Smooth muscle cell (in vitro differentiated cells): ENCODE measurements at regions not wholly inside any gene's neighbourhood (a gene's known extent, or its start where the extent isn't known, plus 50 kb on each side); places are given as distances from the start of the nearest gene placed in this dataset.
"Not testable (repeated sequence)": the region's sequence is repeated elsewhere in the genome, so short reads cannot be mapped to it uniquely, and the experiment has no call there.

Experiments used
- DNase-seq: peaks from one replicate; lab custom pipeline; 2025; ENCODE audit not compliant: unreplicated experiment; lab: John Stamatoyannopoulos, UW
- H2AFZ ChIP-seq: fragments of 200-600 bp; sonication (generic); 2 replicates; pipeline ENCODE4 v1.6.0; 2016; ENCODE audit warnings: antibody characterized with exemption, low read depth, mild to moderate bottlenecking
- H3F3A ChIP-seq: fragments of 200-600 bp; sonication (generic); 2 replicates; pipeline ENCODE4 v1.6.0; 2017; ENCODE audit warnings: antibody characterized with exemption, low read depth
- H3K27ac ChIP-seq: fragments of 200-600 bp; sonication (generic); 2 replicates; pipeline ENCODE4 v1.5.1; 2016; ENCODE audit warnings: low read depth, mild to moderate bottlenecking
- H3K27me3 ChIP-seq: fragments of 200-600 bp; sonication (generic); 2 replicates; pipeline ENCODE4 v1.6.1; 2016; ENCODE audit warnings: low read depth, mild to moderate bottlenecking
- H3K36me3 ChIP-seq: fragments of 200-600 bp; sonication (generic); 2 replicates; pipeline ENCODE4 v1.5.1; 2016; ENCODE audit warnings: low read depth
- H3K4me1 ChIP-seq: fragments of 200-600 bp; sonication (generic); 2 replicates; pipeline ENCODE4 v1.5.1; 2016; ENCODE audit warnings: low read depth
- H3K4me2 ChIP-seq: fragments of 200-600 bp; sonication (generic); 2 replicates; pipeline ENCODE4 v1.6.0; 2016; ENCODE audit warnings: mild to moderate bottlenecking
- H3K4me3 ChIP-seq: fragments of 200-600 bp; sonication (generic); 2 replicates; pipeline ENCODE4 v1.5.1; 2016; ENCODE audit warnings: mild to moderate bottlenecking
- H3K79me2 ChIP-seq: fragments of 200-600 bp; sonication (generic); 2 replicates; pipeline ENCODE4 v1.6.0; 2016; ENCODE audit warnings: low read depth, mild to moderate bottlenecking
- H3K9ac ChIP-seq: fragments of 200-600 bp; sonication (generic); 2 replicates; pipeline ENCODE4 v1.6.0; 2016; ENCODE audit warnings: low read depth
- H3K9me3 ChIP-seq: fragments of 200-600 bp; sonication (generic); replicated peaks from 2 replicates; pipeline ENCODE4 v1.5.1; 2016; ENCODE audit warnings: low read depth
- H4K20me1 ChIP-seq: fragments of 200-600 bp; sonication (generic); 2 replicates; pipeline ENCODE4 v1.6.0; 2016; ENCODE audit warnings: low read depth
- WGBS: methylation state at CpG from one replicate; pipeline ENCODE4 v1.1.7; 2016; ENCODE audit warnings: low lambda C conversion rate; 5-methylcytosine and 5-hydroxymethylcytosine counted together
- TF ChIP-seq, protein P1 (sequence below): fragments of 200-600 bp; sonication (generic); IDR thresholded peaks from 2 replicates; pipeline ENCODE4 v1.5.1; 2017; ENCODE audit warnings: borderline replicate concordance, mild to moderate bottlenecking, antibody characterized with exemption; ENCODE audit not compliant: insufficient read depth, poor library complexity, severe bottlenecking

DNA sequence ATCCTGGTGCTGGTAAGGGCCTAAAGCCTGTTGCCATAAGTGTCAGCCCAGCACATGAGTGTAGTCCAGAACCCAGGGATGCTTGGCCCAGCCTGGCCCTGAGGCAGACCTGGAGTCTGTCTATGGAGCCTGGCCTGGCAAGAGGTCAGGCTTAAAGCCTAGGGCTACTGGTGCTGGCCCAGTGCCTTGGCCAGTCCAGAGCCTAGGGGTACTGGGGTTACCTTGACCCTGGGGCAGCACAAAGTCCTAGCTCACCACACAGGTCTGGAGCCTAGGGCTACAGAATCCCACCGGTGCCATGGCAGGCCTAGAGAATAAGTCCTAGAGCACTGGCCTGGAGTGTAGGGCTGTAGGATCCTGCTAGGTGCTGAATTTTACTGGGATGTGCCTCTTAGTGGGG lies 393.8 kb downstream of the MAGEE1 start:
- Histone ChIP-seq H2AFZ (no peak overlapping the region), H3K9ac (no peak overlapping the region), H3K27me3 (no peaks in the 10 kb centered on the region), H3K36me3 (no peaks in the 10 kb centered on the region), H4K20me1 (no peaks in the 10 kb centered on the region), H3K79me2 (no peaks in the 10 kb centered on the region), H3F3A (no peaks in the 10 kb centered on the region), H3K27ac (no peak overlapping the region), H3K4me1 (no peaks in the 10 kb centered on the region), H3K9me3 (no peaks in the 10 kb centered on the region), H3K4me2 (no peak overlapping the region), H3K4me3 (no peak overlapping the region)
- DNase-seq = no peak
- WGBS = 100% methylated on average over 1 of the region's 1 CpG
- TF ChIP-seq, protein P1, sequence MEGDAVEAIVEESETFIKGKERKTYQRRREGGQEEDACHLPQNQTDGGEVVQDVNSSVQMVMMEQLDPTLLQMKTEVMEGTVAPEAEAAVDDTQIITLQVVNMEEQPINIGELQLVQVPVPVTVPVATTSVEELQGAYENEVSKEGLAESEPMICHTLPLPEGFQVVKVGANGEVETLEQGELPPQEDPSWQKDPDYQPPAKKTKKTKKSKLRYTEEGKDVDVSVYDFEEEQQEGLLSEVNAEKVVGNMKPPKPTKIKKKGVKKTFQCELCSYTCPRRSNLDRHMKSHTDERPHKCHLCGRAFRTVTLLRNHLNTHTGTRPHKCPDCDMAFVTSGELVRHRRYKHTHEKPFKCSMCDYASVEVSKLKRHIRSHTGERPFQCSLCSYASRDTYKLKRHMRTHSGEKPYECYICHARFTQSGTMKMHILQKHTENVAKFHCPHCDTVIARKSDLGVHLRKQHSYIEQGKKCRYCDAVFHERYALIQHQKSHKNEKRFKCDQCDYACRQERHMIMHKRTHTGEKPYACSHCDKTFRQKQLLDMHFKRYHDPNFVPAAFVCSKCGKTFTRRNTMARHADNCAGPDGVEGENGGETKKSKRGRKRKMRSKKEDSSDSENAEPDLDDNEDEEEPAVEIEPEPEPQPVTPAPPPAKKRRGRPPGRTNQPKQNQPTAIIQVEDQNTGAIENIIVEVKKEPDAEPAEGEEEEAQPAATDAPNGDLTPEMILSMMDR = no peak

DNA sequence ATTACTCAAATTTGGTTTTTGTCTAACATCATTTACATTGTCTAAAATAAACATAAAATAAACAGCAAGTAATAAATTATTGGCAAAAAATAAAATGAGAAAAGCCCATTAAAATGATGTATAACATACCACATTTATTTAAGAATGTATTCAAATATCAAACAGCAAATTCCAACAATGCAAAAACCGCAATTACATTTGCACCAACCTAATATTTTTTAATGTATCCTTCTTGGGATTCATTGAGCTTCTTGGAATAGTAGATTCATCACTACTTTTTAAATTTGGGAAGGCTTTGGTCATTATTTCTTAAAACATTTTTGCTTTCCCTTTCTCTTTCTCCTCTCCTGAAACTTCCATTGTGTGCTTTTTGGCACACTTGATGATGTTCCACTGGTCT lies 400.2 kb downstream of the MAGEE1 start:
- Histone ChIP-seq H3K27ac (no peak overlapping the region), H3K9me3 (no peaks in the 10 kb centered on the region), H2AFZ (no peak overlapping the region), H3K4me2 (no peak overlapping the region), H3K9ac (no peak overlapping the region), H3F3A (no peaks in the 10 kb centered on the region), H3K79me2 (no peaks in the 10 kb centered on the region), H3K4me3 (no peak overlapping the region), H3K36me3 (no peaks in the 10 kb centered on the region), H3K27me3 (no peaks in the 10 kb centered on the region), H4K20me1 (no peaks in the 10 kb centered on the region), H3K4me1 (no peaks in the 10 kb centered on the region)
- TF ChIP-seq, protein P1 = no peak
- 57% methylated on average over 1 of the region's 1 CpG for WGBS
- no peak for DNase-seq

DNA sequence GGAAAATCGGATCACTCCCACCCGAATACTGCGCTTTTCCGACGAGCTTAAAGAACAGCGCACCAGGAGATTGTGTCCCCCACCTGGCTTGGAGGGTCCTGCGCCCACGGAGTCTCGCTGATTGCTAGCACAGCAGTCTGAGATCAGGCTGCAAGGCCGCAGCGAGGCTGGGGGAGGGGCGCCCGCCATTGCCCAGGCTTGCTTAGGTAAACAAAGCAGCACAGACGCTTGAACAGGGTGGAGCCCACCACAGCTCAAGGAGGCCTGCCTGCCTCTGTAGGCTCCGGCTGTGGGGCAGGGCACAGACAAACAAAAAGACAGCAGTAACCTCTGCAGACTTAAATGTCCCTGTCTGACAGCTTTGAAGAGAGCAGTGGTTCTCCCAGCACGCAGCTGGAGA lies 413.4 kb downstream of the MAGEE1 start:
- not testable (repeated sequence) for H3K9ac ChIP-seq, H3K4me2 ChIP-seq, H3K4me1 ChIP-seq, H2AFZ ChIP-seq, DNase-seq, H3K27ac ChIP-seq, H3K79me2 ChIP-seq, H3K27me3 ChIP-seq, H3K36me3 ChIP-seq, H3F3A ChIP-seq, H3K9me3 ChIP-seq, H3K4me3 ChIP-seq, H4K20me1 ChIP-seq
- WGBS = 60% methylated on average over 15 of the region's 16 CpGs

DNA sequence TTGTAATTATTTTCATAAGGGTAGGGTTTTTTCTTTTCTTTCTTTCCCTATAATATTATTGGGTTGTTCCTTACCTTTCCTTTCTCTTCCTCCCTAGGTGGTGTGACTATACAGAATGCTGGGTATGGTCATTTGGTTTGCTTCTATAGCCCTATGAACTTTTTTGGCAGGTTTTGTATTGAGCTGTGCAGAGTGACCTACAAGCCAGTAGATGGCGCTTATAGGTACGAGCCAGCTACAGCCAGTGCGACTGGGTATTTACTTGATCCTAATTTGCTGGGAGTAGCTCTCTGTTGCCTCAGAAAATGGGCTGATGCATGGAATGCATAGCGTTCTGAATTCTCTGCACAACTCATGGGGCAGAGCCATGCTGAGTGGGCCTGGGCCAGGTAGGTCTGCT lies 423.3 kb downstream of the MAGEE1 start:
- Histone ChIP-seq H3K9me3 (no peaks in the 10 kb centered on the region), H3K9ac (no peak overlapping the region), H3K4me3 (no peak overlapping the region), H3K4me1 (no peaks in the 10 kb centered on the region), H3K27ac (no peak overlapping the region), H3K27me3 (no peaks in the 10 kb centered on the region), H4K20me1 (no peaks in the 10 kb centered on the region), H2AFZ (no peak overlapping the region), H3K4me2 (no peak overlapping the region), H3K79me2 (no peaks in the 10 kb centered on the region), H3K36me3 (no peaks in the 10 kb centered on the region), H3F3A (no peaks in the 10 kb centered on the region)
- no peak for DNase-seq
- TF ChIP-seq, protein P1 = no peak
- 50% methylated on average over 4 of the region's 4 CpGs for WGBS
